ENCODE measurements at regions not wholly inside any gene's neighbourhood (a gene's known extent, or its start where the extent isn't known, plus 50 kb on each side); places are given as distances from the start of the nearest gene placed in this dataset.

GRCh38 chr2:34307636-34308035 lies 708.5 kb upstream of the FAM98A start:
- TF ChIP-seq CTCF (IDR thresholded peaks at IDR 0.05; ENCODE audit: low read depth, low read length), result no peak

GRCh38 chr2:34306745-34307144 lies 707.6 kb upstream of the FAM98A start:
- TF ChIP-seq CTCF (IDR thresholded peaks at IDR 0.05; ENCODE audit: low read depth, low read length), result no peak
- no peak for DNase-seq (ENCODE audit: extremely low read depth, low read depth)

More at GRCh38 chr2:34307636-34308035, 708.5 kb upstream of the FAM98A start:
- DNase-seq (ENCODE audit: extremely low read depth, low read depth), result no peak

- no peak for DNase-seq (ENCODE audit: extremely low read depth, low read depth)
- no peak for TF ChIP-seq CTCF (IDR thresholded peaks at IDR 0.05; ENCODE audit: low read depth, low read length)
Measured at GRCh38 chr2:34305587-34305986, 706.5 kb upstream of the FAM98A start.

GRCh38 chr2:34294961-34295360 lies 695.9 kb upstream of the FAM98A start:
- DNase-seq (ENCODE audit: extremely low read depth, low read depth), result no peak

GRCh38 chr2:34291076-34291475 lies 692.0 kb upstream of the FAM98A start:
- DNase-seq (ENCODE audit: extremely low read depth, low read depth), result no peak
- TF ChIP-seq CTCF (IDR thresholded peaks at IDR 0.05; ENCODE audit: low read depth, low read length), result no peak

More at GRCh38 chr2:34294961-34295360, 695.9 kb upstream of the FAM98A start:
- TF ChIP-seq CTCF (IDR thresholded peaks at IDR 0.05; ENCODE audit: low read depth, low read length), result no peak

GRCh38 chr2:34288016-34288415 lies 688.9 kb upstream of the FAM98A start:
- DNase-seq (ENCODE audit: extremely low read depth, low read depth), result no peak
- TF ChIP-seq CTCF (IDR thresholded peaks at IDR 0.05; ENCODE audit: low read depth, low read length), result no peak

GRCh38 chr2:34280606-34281005 lies 681.5 kb upstream of the FAM98A start:
- DNase-seq (ENCODE audit: extremely low read depth, low read depth), result no peak
- TF ChIP-seq CTCF (IDR thresholded peaks at IDR 0.05; ENCODE audit: low read depth, low read length), result no peak
